Kidney capillary endothelial cell (primary cell): ENCODE measurements at regions not wholly inside any gene's neighbourhood (a gene's known extent, or its start where the extent isn't known, plus 50 kb on each side); places are given as distances from the start of the nearest gene placed in this dataset.

Experiments
- DNase-seq: peaks from one replicate; pipeline ENCODE4 v3.0.0-alpha.2; 2018; ENCODE audit warnings: low spot score

DNA sequence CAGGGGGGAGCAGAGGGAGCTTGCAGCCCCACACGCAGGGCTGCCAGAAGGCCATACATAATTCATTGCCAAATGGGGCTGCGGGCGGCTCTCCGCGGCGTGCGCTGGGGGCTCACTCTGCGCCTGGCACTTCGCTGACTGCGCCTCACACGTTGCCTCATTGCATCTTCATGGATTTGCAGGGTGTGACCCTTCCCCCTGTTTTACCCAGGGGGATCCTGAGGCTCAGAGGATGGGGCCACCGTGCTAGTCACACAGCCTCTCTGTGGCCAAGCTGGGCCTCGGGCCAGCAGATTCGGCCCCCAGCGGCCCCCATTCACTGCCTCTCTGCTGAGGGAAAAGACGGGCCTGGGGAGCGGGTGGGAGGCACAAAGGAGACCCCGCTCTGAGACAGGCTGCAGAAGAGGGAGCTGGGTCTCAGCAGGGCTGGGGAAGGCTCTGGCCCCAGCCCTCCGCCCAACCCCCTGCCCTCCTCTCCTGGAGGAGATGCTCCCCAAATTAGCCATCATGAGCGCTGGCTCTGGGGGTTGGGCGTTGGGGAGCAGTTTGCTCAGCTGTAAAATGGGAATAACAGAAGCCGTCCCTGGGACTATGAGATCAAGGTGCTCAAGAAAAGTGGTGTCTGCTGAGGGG lies 115.5 kb downstream of the C9orf50 start:
- no peak for DNase-seq

DNA sequence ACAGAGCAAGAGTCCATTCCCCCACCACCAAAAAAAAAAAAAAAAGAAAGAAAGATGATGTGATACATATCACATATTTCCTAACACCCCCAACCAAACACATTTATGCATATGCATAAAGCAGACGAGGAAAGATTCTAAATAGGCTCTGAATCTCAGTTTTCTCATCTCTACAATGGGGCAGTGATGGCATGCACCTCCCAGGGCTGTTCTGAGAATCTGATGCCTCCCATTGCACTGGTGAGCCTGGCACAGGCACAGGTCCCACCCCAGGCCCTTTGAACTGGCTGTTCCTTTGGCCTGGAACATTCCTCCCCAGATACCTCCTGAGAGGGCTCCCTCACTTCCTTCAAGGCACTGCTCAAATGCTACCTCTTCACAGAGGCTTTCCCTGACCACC lies 116.5 kb downstream of the C9orf50 start:
- DNase-seq, result no peak

DNA sequence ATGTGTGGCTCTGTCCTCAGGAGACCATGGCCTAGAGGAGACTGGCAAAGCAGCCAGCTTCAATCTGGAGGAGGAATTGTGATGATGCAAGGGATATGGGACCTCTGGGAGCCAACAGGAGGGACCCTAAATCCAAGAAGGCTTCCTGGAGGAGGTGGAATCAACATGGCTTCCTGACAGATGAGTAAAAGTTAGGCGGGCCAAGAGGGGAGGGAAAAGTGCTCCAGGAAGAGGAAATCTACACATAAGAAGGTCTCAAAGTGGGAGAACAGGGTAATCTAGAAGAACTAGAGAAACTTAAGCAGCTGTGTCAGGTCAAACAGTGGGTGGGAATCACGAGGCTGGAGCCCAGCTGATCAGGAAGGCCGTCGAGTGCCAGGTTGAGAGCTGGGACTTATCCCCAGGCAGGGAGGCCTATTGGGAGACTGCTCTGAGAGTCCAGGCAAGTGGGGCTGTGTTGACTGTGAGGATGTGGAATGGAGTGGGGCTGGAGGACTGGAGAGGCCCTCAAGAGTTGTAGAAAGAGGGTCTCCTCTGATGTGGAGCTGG lies 119.1 kb downstream of the C9orf50 start:
- DNase-seq, result no peak

DNA sequence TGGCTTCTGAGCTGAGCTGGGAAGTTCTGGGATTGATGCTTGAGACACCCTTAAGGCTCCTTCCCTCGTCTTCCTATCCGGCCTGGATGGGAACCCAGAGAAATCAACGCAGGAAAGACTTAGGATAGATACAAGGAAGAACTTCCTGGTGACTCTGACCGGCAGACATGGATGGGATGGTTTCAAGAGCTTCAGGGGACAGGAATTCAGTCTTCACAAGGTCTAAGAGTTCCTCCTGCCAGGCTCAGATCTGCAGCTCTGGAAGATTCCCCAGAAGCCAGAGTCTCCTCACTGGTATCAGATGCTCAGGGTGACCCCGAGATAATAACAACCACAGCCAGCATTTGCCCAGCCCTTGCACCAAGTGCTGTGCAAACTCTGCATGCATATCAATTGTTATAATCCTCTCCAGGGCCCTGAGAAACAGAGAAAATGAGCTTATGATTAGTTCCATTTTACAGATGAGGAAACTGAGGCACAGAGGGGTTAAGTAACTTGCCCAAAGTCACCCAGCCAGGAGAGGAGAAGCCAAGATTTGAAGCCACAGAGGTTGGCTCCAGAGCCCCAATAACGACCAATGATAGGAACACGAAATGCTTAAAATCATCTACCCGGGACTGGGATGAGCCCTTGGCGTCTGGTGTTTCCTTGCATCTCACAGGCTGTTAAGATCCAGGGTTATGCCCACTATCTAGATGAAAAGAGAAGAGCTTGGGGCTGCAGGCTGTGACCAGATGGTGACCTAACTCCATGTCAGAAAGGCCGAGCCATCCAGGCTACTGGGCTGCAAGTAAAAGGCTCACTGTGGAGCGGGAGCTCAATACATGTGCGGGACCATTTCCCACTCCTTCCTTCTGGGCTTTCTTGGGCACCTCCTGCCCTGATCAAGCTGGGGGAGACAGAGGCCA lies 119.8 kb downstream of the C9orf50 start:
- DNase-seq, result no peak

DNA sequence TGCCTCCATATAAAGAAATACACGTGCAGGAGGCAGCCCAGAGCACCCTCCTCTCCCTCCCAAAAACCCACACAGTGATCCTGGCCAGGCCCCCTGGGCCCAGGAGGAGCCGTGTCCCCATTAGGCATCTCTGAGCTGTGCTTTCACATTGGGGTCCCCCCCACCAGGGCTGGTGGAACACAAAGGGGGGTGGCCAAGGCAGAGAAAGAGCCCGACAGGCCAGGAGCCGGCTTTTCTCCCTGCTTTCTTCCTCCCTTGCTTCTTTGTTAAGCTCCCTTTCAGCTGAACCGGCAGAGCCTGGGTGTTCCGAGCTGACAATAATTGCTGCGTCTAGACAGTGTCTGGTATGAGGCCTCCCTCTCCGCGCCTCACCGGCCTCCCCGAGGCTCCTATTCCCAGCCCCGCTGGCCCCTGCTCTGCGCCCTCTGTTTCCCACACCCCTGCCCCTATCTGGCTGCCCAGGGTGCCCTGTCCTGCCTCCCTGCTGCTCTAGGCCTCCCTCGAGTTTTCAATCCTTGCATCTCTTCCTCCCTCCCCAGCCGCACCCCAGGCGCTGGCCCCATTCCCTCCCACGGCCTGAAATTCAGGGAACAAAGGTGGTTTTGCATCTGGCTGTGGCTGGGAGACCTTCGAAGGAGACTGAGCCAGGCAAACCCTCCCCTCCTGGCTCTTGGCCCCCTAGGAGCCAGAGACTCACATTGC lies 120.6 kb downstream of the C9orf50 start:
- DNase-seq, result no peak

DNA sequence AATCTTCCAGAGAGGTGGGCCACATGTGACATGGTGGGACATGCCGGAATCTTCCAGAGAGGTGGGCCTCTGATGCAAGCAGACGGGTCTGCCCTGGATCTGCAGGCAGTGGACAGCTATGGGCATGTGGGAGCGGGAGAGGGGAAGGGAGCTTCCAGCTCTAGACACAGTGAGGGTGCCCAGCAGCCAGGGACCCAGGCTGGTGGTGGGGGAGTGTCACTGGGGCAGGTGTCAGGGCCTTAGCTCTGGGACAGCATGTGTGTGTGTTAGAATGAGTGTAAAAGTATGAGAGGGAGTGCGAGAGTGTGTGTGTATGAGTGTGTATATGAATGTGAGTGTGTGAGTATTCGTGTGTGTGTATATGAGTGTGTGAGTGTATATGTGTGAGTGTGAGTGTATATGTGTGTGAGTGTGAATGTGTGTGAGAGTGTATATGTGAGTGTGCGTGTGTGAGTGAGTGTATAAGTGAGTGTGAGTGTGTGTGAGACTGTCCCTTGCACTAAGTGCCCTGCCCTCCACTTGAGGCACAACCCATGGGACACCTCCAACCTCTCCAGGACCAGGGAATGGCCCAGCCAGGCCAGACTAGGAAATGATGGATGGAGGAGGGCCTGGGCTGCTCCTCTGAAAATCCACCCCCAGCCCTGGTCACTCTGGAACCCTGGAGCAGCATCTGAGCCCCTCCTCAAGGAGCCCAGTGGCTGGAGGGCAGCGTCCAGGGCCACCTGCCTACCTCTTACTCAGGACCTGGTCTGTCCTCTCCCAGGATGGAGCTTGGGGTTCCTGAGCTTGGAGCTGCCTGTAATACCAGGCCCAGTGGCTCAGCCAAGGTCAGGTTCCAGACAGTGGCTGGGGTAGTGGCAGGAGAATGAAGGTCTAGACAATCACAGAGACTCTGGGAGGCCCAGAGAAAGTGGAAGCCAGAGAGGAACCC lies 122.2 kb downstream of the C9orf50 start:
- DNase-seq, result no peak

DNA sequence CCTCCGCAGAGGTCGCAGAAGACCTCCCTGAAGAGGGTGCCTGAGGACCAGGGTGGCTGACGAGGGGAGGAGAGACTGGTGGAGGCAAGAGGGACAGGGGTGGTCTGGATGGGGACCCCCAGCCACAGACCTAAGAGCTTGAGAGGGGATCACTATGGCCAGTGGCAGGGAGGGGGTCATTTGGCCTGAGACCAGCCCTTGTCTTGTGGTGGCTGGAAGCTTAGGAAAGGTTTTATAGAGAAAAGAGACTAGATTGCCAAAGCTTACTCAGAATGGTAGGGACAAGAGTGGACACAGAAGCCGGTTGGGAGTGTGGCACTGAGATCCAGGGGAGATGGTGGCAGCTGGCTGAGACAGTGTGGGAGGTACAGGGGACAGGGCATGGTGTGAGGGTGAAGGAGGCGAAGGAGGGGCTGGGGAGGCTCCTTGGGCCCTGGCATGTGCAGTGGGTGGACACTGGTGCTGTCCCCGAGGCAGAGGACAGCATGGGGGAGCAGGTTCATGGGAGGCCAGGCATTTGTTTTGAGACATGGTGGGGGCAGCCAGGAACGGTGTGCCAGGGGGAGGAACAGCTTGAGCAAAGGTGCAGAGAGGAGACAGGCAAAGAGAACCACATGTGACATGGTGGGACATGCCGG lies 123.0 kb downstream of the C9orf50 start:
- DNase-seq, result no peak

DNA sequence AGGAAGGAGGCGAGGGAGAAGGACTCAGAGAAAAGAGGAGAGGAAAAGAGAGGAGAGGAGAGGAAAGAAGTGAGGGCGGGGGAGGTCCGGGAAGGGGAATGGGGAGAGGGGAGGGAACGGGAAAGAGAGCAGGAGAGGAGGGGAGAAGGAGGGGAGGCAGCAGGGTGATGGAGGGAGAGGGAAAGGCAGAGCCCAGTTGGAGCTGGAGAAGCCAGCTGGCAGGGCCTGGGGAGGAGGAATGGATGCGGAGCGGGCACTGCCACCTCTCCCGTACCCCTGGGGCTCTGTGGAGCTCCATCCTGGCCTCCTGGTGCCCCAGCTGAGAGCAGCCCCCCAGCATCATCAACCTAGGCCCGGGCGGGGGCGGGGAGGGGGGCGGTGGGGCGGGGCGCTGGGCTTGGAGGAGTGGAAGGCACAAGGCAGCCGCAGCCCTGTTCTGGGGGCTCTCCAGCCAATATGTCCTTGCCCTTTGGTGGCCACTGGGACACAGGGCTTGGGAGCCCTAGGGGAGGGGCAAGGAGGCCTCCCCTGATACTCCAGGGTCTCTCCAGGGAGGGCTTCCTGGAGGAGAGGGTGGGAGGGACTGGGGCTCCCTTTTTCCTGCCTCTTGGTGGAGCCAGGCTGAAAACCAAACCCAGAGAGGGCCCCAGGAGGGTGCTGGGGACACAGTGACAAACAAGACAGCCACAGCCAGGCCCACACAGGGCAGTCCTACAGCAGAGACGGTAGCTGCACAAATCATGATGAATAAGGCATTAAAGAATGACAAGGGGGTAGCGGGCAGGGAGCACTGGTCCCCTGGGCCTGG lies 123.7 kb downstream of the C9orf50 start:
- DNase-seq, result no peak

DNA sequence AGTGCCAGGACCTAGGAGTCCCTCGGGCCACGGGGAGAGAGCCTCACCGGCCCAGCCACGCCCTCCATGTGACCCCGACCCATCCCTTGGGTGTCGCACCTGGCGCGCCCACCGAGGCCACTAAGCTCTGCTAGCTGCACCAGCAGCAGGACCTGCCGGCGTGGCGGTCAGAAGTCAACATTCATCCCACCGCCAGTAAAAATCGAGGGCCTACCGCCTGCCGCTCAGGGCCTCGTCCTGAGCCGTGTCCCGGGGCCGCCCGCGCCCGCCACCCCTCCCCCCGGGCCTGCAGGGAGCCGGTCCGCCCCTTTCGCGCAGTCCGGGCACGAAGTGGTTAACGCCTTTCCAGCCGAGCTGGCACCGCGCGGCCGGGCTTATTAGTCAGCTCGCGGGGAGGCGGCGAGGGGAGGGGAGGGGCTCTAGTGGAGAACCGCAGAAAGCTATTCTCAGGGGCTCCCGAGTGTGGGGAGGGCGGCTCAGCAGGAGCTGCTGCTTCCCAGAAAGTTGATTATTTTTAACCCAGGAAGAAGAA lies 124.4 kb downstream of the C9orf50 start:
- peak; percentile 84 for DNase-seq

DNA sequence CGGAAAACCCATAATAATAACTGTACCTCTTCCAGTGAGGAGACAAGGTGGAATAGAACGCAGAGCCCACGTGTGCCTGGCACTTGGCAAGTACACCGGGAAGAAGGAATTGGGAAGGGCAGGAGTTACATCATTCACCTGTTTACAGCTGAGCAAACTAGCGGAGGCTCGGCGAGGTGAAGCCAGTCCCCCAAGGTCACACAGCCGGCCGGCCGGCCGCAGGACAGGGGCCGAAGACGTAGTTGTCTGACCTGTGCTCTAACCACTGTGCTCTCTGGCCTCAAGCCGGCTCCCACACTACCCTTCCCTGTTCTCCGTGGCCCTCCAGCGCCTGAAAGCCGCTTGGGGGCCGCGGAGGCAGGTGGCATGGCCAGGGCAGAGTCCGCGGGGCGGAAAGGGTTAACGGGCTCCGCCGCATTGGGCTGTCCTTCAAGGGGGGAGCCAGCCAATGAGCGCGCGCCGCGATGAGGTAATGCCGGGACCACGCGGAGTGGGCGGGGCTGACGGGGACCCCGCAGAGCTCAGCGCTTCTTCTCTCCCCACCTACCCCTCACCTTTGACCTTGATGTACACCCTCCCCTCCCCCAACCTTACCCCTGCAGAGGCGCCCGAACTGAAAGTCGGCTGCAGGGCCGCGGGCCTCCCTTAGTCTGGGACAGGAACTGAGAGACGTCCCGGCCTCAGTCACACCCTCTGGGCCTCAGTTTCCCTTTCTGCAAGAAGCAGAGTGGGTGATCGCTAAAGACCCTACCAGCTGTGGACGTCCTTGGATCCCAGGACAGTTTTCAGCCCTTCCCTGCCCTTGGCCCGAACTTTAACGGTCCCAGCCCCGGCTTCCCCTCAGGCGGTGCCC lies 125.1 kb downstream of the C9orf50 start:
- DNase-seq, result peak; percentile 76

DNA sequence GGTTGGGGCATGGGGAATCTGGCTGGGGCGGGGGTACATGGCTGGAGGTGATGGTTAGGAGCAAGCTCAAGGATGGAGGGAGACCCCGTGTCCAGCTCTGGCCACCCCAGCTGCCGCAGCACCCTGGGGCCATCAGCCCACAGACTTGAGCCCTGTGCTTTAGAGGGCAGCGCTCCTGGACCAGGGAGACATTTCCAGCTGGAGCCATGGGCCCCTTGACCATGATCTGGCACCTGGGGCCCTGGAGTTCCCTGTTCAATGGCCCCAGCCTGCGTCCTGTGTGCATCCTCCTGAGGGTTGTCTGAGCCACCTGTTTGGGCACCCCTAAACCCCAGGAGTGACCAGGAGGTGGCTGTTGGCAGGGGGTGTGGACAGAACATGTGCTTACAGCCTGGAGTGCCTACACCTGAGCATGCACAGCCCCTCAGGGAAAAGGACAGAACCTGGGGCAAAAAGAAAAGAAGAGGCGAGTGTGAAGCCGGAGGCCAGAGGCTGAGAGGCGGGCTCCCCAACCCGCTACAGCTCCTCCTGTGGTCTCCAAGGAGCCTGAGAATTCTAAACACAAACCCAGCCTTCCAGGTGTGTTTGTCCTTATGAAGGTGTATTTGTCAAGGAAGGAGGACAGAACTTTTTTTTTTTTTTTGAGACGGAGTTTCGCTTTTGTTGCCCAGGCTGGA lies 126.7 kb downstream of the C9orf50 start:
- DNase-seq, result no peak

DNA sequence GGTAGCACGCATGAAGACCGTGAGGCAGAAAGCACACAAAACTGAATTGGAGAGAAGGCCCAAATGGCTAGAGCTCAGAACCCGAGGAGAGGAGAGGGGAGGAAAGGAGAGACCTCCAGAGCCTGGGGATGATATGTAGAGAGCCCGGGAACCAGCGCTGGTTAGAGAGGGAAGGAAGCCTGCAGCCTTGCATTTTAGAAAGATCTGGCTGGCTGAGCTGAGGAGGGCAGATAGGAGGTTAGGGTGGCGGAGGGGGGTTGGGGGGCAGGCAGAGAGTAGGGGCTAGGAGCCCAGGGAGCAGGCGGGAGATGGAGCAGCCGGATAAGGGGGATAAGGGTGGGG lies 127.2 kb downstream of the C9orf50 start:
- no peak for DNase-seq

DNA sequence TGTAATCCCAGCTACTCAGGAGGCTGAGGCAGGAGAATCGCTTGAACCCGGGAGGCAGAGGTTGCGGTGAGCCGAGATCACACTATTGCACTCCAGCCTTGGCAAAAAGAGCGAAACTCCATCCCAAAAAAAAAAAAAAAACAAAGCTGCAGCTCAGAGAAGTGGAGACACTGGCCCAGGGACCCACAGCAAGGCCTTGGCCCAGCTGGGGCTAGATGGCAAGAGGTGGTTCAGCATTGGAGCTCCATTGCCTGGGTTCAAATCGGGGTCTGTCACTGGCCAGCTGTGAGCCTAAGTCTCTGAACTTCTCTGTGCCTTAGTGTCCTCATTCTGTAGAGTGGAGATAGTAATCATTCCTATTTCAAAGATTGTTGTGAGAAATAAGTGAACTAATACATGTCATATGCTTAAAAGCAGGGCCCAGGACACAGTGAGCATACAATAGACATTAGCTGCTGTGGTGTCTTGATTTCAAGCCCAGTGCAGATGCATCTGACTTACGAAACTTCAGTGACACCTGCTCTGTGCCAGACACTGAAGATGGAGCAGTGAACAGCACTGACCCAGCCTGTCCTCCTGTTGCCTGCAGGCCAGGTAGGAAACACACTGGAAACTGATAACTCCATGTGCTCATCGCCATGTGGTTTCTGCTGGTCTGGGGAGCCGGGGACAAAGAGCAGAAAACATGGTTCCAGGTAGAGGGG lies 127.7 kb downstream of the C9orf50 start:
- no peak for DNase-seq

DNA sequence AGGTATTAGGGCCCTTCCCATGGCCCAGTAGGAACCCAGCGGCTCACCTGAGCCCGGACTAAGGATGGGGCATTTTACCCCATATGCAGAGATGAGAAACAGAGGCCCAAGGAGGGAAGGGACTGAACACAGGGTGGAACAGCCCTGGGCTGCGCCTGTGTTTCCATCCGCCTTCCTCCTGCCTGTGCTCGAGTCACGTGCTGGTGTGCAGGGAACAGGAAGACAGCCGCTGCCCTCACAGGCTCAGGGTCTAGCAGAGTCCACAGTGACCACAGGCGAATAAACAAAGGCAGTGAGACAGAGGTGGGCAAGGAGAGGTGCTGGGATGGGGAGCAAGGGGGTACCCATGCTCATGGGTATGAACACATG lies 129.4 kb downstream of the C9orf50 start:
- no peak for DNase-seq

DNA sequence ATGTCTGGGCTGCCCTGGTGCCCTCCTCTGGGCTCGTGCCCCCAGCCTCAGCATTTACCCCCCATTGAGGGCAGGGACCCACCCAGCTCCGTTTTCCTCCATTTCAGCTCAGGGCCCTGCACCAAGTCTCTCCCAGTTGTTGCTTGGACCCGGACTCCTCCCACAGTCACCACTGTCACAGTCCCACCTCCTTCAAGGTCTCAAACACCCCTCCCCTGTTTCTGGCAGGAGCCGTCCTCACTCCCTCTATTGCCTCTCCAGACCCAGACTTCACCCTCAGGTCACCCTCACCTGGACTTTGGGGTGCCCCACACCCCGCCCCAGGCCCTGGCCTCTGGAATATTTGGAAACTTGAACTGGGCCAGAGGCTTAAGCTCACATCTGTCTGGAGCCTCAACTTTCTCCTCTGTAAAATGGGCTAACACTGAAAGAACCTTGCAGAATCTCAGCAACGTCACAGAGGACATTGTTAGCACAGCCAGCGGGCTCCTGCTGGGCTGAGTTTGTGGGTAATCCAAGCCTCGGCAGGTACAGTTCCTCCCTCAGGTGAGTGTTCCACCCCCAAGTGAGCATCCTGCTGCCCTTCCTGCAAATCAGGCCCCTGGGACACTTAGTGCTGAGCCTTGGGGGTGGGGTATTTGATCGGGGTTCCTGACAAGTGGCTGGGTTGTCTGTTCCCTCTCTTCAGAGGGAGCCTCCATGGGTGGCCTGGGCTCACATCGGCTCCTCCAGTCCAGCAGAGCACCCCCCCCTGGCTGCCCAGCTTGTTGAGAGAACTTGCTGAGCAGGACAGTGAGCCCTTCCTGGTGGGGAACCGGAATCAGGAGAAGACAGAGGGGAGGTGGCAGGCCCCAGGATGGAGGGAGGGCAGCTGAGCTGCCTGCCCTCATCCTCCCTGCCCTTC lies 130.1 kb downstream of the C9orf50 start:
- no peak for DNase-seq

DNA sequence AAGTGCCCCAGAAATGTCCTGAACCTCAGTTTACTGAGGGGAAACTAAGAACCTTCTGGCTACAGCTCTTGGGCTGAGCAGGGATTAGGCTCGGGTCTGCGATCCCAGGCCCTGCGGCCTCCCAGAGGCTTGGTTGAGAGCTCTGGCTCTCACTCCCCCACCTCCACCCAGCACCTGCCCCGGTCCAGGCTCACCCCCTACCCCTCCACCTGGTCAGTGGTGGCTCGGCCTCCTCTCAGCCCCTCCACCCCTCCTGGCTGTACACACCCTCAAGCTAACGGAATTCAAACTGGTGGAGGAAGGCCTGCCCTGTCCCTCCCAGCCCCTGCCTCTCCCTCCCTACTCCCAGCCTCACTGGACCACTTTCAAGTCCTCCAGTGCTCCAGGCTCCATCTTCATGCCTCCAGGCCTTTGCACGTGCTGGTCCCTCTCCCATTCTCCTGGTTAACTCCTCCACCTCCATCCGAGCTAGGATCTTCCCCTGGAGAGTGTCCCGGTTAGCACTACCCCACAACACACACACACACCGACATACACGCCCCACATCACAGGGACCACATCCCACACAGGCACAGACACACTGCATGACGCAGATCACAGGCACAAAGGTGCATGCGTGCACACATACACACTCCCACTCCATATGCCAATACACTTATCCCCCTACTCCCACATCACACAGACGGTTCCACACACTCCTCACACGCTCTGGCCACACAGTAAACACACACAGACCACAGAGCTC lies 130.9 kb downstream of the C9orf50 start:
- no peak for DNase-seq
